H9 (cell line): ENCODE measurements at regions not wholly inside any gene's neighbourhood (a gene's known extent, or its start where the extent isn't known, plus 50 kb on each side); places are given as distances from the start of the nearest gene placed in this dataset.

Experiments used
- DNase-seq: peaks from one replicate; pipeline ENCODE4 v3.0.0-alpha.2; 2017
- H2AFZ ChIP-seq: one replicate; pipeline ENCODE4 v1.6.1; 2013; ENCODE audit warnings: mild to moderate bottlenecking, low read length, control low read depth, moderate library complexity
- H2AK5ac ChIP-seq: 2 replicates; pipeline ENCODE4 v1.6.1; 2013; ENCODE audit warnings: low read length, control low read depth, mixed read lengths; ENCODE audit not compliant: insufficient read length
- H2BK120ac ChIP-seq: one replicate; pipeline ENCODE4 v1.6.1; 2013; ENCODE audit warnings: low read depth, mild to moderate bottlenecking, low read length, control low read depth, inconsistent platforms; ENCODE audit not compliant: poor library complexity, severe bottlenecking
- H2BK12ac ChIP-seq: 2 replicates; pipeline ENCODE4 v1.6.1; 2013; ENCODE audit warnings: low read length, control low read depth, mixed read lengths, low read depth; ENCODE audit not compliant: insufficient read length
- H2BK15ac ChIP-seq: 2 replicates; pipeline ENCODE4 v1.6.1; 2013; ENCODE audit warnings: low read depth, low read length, control low read depth
- H2BK20ac ChIP-seq: one replicate; pipeline ENCODE4 v1.6.1; 2013; ENCODE audit warnings: low read depth, mild to moderate bottlenecking, low read length, control low read depth, inconsistent platforms; ENCODE audit not compliant: poor library complexity, severe bottlenecking
- H2BK5ac ChIP-seq: 2 replicates; pipeline ENCODE4 v1.6.1; 2013; ENCODE audit warnings: low read length, control low read depth, mixed read lengths; ENCODE audit not compliant: insufficient read length
- H3K14ac ChIP-seq: 2 replicates; pipeline ENCODE4 v1.6.1; 2013; ENCODE audit warnings: low read length, control low read depth; ENCODE audit not compliant: insufficient read depth
- H3K18ac ChIP-seq: 2 replicates; pipeline ENCODE4 v1.6.1; 2013; ENCODE audit warnings: low read depth, mild to moderate bottlenecking, mixed read lengths, low read length, control low read depth; ENCODE audit not compliant: insufficient read length
- H3K23ac ChIP-seq: 2 replicates; pipeline ENCODE4 v1.6.1; 2013; ENCODE audit warnings: low read length, control low read depth, mixed read lengths, low read depth; ENCODE audit not compliant: insufficient read length
- H3K23me2 ChIP-seq: 2 replicates; pipeline ENCODE4 v1.6.1; 2013; ENCODE audit warnings: low read depth, mild to moderate bottlenecking, mixed read lengths, low read length, control low read depth; ENCODE audit not compliant: insufficient read length, poor library complexity, severe bottlenecking
- H3K27ac ChIP-seq: 2 replicates; pipeline ENCODE4 v1.5.1; 2013; ENCODE audit warnings: low read length, control low read depth, mixed read lengths, low read depth; ENCODE audit not compliant: insufficient read length
- H3K27me3 ChIP-seq: 2 replicates; pipeline ENCODE4 v1.6.1; 2013; ENCODE audit warnings: low read length, control low read depth, inconsistent platforms; ENCODE audit not compliant: insufficient read depth
- H3K4ac ChIP-seq: 2 replicates; pipeline ENCODE4 v1.6.1; 2013; ENCODE audit warnings: low read depth, mild to moderate bottlenecking, control low read depth, inconsistent platforms, low read length, moderate library complexity
- H3K4me1 ChIP-seq: 2 replicates; pipeline ENCODE4 v1.6.1; 2013; ENCODE audit warnings: low read length, control low read depth, inconsistent platforms; ENCODE audit not compliant: insufficient read depth
- H3K4me2 ChIP-seq: 2 replicates; pipeline ENCODE4 v1.6.1; 2013; ENCODE audit warnings: low read length, control low read depth, mixed read lengths; ENCODE audit not compliant: insufficient read length, insufficient read depth
- H3K56ac ChIP-seq: 2 replicates; pipeline ENCODE4 v1.6.1; 2013; ENCODE audit warnings: low read depth, mild to moderate bottlenecking, mixed read lengths, low read length, control low read depth; ENCODE audit not compliant: insufficient read length
- H3K79me1 ChIP-seq: 2 replicates; pipeline ENCODE4 v1.6.1; 2013; ENCODE audit warnings: low read depth, mild to moderate bottlenecking, moderate library complexity, low read length, control low read depth, inconsistent platforms; ENCODE audit not compliant: insufficient read depth, poor library complexity, severe bottlenecking
- H3K79me2 ChIP-seq: 2 replicates; pipeline ENCODE4 v1.6.1; 2013; ENCODE audit warnings: low read length, control low read depth, inconsistent platforms; ENCODE audit not compliant: insufficient read depth
- H3K9ac ChIP-seq: 2 replicates; pipeline ENCODE4 v1.6.1; 2013; ENCODE audit warnings: low read length, control low read depth, mixed read lengths; ENCODE audit not compliant: insufficient read length; ENCODE audit errors: extremely low read depth
- H3K9me3 ChIP-seq: one replicate; pipeline ENCODE4 v1.6.1; 2013; ENCODE audit warnings: low read depth, low read length, inconsistent platforms; ENCODE audit not compliant: control insufficient read depth
- H3T11ph ChIP-seq: one replicate; pipeline ENCODE4 v1.6.1; 2013; ENCODE audit warnings: mild to moderate bottlenecking, low read length, control low read depth, inconsistent platforms
- H4K20me1 ChIP-seq: one replicate; pipeline ENCODE4 v1.6.1; 2013; ENCODE audit not compliant: control insufficient read depth, insufficient read length, insufficient read depth
- H4K5ac ChIP-seq: 2 replicates; pipeline ENCODE4 v1.6.1; 2013; ENCODE audit warnings: low read depth, mild to moderate bottlenecking, mixed read lengths, low read length, control low read depth; ENCODE audit not compliant: insufficient read length
- H4K8ac ChIP-seq: replicated peaks from 2 replicates; pipeline ENCODE4 v1.6.1; 2013; ENCODE audit warnings: low read length, control low read depth, mixed read lengths, low read depth; ENCODE audit not compliant: insufficient read length
- H4K91ac ChIP-seq: 2 replicates; pipeline ENCODE4 v1.6.1; 2013; ENCODE audit warnings: low read depth, mild to moderate bottlenecking, moderate library complexity, mixed read lengths, low read length, control low read depth; ENCODE audit not compliant: insufficient read length
- H3K27ac Mint-ChIP-seq, 3 experiments: 2 replicates in 2 of 3; 3 replicates in 1 of 3; pipeline ENCODE4 v1.8.0; 2020 to 2021; ENCODE audit warnings: mixed read lengths in 3 of 3, mild to moderate bottlenecking in 1 of 3, moderate library complexity in 1 of 3
- H3K27me3 Mint-ChIP-seq: 2 replicates; pipeline ENCODE4 v1.8.0; 2021; ENCODE audit warnings: low read depth, mild to moderate bottlenecking, moderate library complexity, mixed read lengths
- H3K36me3 Mint-ChIP-seq, 3 experiments: 2 replicates in 2 of 3; 3 replicates in 1 of 3; pipeline ENCODE4 v1.8.0; 2020 to 2021; ENCODE audit warnings: low read depth in 3 of 3, mixed read lengths in 3 of 3; ENCODE audit not compliant: insufficient read depth in 1 of 3
- H3K4me1 Mint-ChIP-seq, 2 experiments: 2 replicates each; pipeline ENCODE4 v1.8.0; 2020; ENCODE audit warnings: mixed read lengths in 2 of 2
- H3K4me3 Mint-ChIP-seq, 2 experiments: 2 replicates in 1 of 2; 3 replicates in 1 of 2; pipeline ENCODE4 v1.8.0; 2020 to 2021; ENCODE audit warnings: mild to moderate bottlenecking in 2 of 2, mixed read lengths in 2 of 2, moderate library complexity in 1 of 2
- H3K9me3 Mint-ChIP-seq, 2 experiments: 2 replicates in 1 of 2; 3 replicates in 1 of 2; pipeline ENCODE4 v1.8.0; 2020; ENCODE audit warnings: mild to moderate bottlenecking in 2 of 2, mixed read lengths in 2 of 2, moderate library complexity in 1 of 2
- WGBS: extraction: QIAGEN DNeasy Blood & Tissue Kit; methylation state at CpG from one replicate; pipeline ENCODE4 v1.1.7; 2013; ENCODE audit warnings: missing lambda C conversion rate, low lambda C conversion rate, mixed read lengths; ENCODE audit not compliant: insufficient read length; ENCODE audit errors: extremely low coverage; 5-methylcytosine and 5-hydroxymethylcytosine counted together
- TF ChIP-seq, protein P1 (sequence below): fragments of 200-600 bp; sonication (generic); conservative IDR thresholded peaks from 3 replicates; pipeline ENCODE4 v1.8.0; 2021; ENCODE audit warnings: antibody characterized with exemption, mild to moderate bottlenecking

DNA sequence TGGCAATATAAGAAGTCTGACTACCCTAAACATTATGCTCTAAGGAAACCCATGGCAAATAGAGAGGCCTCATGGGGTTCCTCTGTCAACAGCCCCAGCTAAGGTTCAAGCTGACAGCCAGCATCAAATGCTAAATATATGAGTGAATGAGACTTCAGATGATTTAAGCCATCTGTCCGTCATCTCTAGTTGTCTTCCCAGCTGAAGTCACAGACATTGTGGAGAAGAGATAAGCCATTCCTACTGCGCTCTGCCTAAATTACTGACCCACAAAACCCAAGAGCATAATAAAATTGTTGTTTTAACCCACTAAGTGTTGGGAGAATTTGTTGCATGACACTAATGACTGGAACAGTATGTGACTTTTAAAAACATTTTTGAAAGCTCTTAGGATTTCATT, 87.3 kb upstream of the IGSF10 start:
- H3K4me1 Mint-ChIP-seq, result peaks cover 10 to 25% of the 10 kb centered on the region in 2 experiments

More for the DNA sequence above, 87.3 kb upstream of the IGSF10 start:
- Histone ChIP-seq H4K8ac (no peak overlapping the region), H3K4me2 (no peak overlapping the region), H3K79me1 (no peaks in the 10 kb centered on the region), H2BK5ac (no peak overlapping the region), H4K91ac (no peak overlapping the region), H3K9me3 (no peaks in the 10 kb centered on the region), H3K4ac (no peak overlapping the region), H3K56ac (no peak overlapping the region), H3K27ac (no peak overlapping the region), H3K23ac (no peak overlapping the region), H2BK15ac (no peak overlapping the region), H3K14ac (no peak overlapping the region), H2AK5ac (no peak overlapping the region), H3T11ph (no peak overlapping the region), H4K20me1 (no peaks in the 10 kb centered on the region), H2BK12ac (no peak overlapping the region), H3K18ac (no peak overlapping the region), H2AFZ (no peak overlapping the region), H2BK20ac (no peak overlapping the region), H3K27me3 (no peaks in the 10 kb centered on the region), H2BK120ac (no peak overlapping the region), H3K23me2 (no peaks in the 10 kb centered on the region), H3K4me1 (no peaks in the 10 kb centered on the region; the same call in 1 of the 2 replicates), H3K79me2 (no peaks in the 10 kb centered on the region), H3K9ac (no peak overlapping the region), H4K5ac (no peak overlapping the region)
- TF ChIP-seq, protein P1, sequence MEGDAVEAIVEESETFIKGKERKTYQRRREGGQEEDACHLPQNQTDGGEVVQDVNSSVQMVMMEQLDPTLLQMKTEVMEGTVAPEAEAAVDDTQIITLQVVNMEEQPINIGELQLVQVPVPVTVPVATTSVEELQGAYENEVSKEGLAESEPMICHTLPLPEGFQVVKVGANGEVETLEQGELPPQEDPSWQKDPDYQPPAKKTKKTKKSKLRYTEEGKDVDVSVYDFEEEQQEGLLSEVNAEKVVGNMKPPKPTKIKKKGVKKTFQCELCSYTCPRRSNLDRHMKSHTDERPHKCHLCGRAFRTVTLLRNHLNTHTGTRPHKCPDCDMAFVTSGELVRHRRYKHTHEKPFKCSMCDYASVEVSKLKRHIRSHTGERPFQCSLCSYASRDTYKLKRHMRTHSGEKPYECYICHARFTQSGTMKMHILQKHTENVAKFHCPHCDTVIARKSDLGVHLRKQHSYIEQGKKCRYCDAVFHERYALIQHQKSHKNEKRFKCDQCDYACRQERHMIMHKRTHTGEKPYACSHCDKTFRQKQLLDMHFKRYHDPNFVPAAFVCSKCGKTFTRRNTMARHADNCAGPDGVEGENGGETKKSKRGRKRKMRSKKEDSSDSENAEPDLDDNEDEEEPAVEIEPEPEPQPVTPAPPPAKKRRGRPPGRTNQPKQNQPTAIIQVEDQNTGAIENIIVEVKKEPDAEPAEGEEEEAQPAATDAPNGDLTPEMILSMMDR, result no peak
- H3K27me3 Mint-ChIP-seq, result no peaks in the 10 kb centered on the region
- no peak for DNase-seq
- no peaks in the 10 kb centered on the region for H3K9me3 Mint-ChIP-seq
- H3K4me3 Mint-ChIP-seq, result no peak overlapping the region
- no peak overlapping the region for H3K27ac Mint-ChIP-seq
- no CpG with 5 or more reads among the region's 2 CpGs for WGBS
- H3K36me3 Mint-ChIP-seq, result no peaks in the 10 kb centered on the region; a peak in 1 of 7 replicates
